ENCODE measurements at regions not wholly inside any gene's neighbourhood (a gene's known extent, or its start where the extent isn't known, plus 50 kb on each side); places are given as distances from the start of the nearest gene placed in this dataset.

DNA sequence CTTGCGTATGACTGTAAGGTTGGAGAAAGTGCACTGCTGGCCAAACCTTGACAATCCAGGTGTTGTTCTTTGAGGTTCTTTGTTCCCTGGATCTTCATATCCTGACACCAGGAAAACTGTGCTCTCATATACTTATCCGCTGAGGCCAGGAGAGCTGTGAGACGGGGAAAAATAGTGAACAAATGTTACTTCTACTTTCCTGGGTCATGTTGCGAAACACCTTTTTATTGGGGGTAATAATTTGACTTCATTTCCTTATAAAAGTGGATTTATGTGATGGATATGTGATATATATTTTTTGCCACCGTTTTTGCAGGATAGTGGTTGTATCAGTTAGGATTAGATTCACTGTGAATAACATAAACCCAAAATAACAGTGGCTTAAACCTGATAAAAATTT is 336.1 kb downstream of the OSR1 start:
- ATAC-seq (ENCODE audit: low read depth) (no peak), DNase-seq (no peak)
- Histone ChIP-seq H3K27ac (ENCODE audit: insufficient read depth, low read length) (no peak overlapping the region), H3K9me3 (ENCODE audit: control insufficient read depth, insufficient read depth, low read length) (no peaks in the 10 kb centered on the region), H4K5ac (ENCODE audit: low read depth, low read length) (peak overlapping the region; percentile 85; the same call in 1 of the 2 replicates), H3K14ac (replicated peaks; ENCODE audit: low read depth, low read length) (peak overlapping the region; percentile 94), H3K4me2 (ENCODE audit: low read depth, low read length) (no peak overlapping the region), H2AK5ac (ENCODE audit: low read depth, low read length) (peak overlapping the region; percentile 89), H4K91ac (ENCODE audit: insufficient read depth, low read depth, low read length) (peak overlapping the region; percentile 84; the same call in 1 of the 2 replicates), H3K56ac (ENCODE audit: extremely low read depth, insufficient read depth, low read length) (peak overlapping the region; percentile 41; the same call in 1 of the 2 replicates), H3K79me1 (ENCODE audit: low read depth in 1 of 2, low read length in 2 of 2) (peaks cover 0 to 4% of the 10 kb centered on the region in 2 experiments; a peak in 1 of 4 replicates), H2AFZ (replicated peaks; ENCODE audit: low read length, poor library complexity) (no peak overlapping the region), H4K8ac (ENCODE audit: low read depth in 2 of 2, low read length in 2 of 2) (peak overlapping the region; percentile 27 to 87; a peak in 2 of 4 replicates), H3K23ac (ENCODE audit: low read depth, low read length) (peak overlapping the region; percentile 59; the same call in 1 of the 2 replicates), H3K36me3 (ENCODE audit: control insufficient read depth, insufficient read depth, low read length) (no peaks in the 10 kb centered on the region), H2BK5ac (ENCODE audit: low read depth, low read length, poor library complexity, severe bottlenecking) (peak overlapping the region; percentile 94), H2AK9ac (replicated peaks; ENCODE audit: low read depth, low read length, poor library complexity) (peak overlapping the region; percentile 39), H2BK20ac (ENCODE audit: low read depth, low read length) (peak overlapping the region; percentile 96), H4K20me1 (ENCODE audit: insufficient read depth, low read length) (no peaks in the 10 kb centered on the region), H2BK15ac (ENCODE audit: low read depth, low read length) (peak overlapping the region; percentile 97), H3K18ac (ENCODE audit: low read depth, low read length) (peak overlapping the region; percentile 76; the same call in 1 of the 2 replicates), H3K4me1 (ENCODE audit: control insufficient read depth, insufficient read depth, low read length) (peaks cover 20% of the 10 kb centered on the region), H3K9me1 (ENCODE audit: insufficient read depth, low read length) (peaks cover 13% of the 10 kb centered on the region), H2BK120ac (ENCODE audit: low read depth, low read length) (peak overlapping the region; percentile 96), H3K9ac (ENCODE audit: low read depth, low read length) (no peak overlapping the region), H3K4ac (ENCODE audit: low read depth, low read length) (peak overlapping the region; percentile 90), H3K4me3 (ENCODE audit: insufficient read depth, low read depth, low read length) (no peak overlapping the region), H3K27me3 (ENCODE audit: control insufficient read depth, insufficient read depth, low read length) (no peaks in the 10 kb centered on the region)
- intact Hi-C loops (cut with micrococcal nuclease) = no loop called here
- dilution Hi-C loops (cut with HindIII; ENCODE audit: low sequenced_read_pairs, unreplicated experiment) = no loop called here
- in situ Hi-C loops (cut with MboI; ENCODE audit: low sequenced_read_pairs) = no loop called here
- ChIA-PET CTCF (no interaction called here), POLR2A (ENCODE audit: unreplicated experiment) (no interaction called here)
- no TSS peak for BruUV-seq (replicated peaks)
- peak; percentile 84 for TF ChIP-seq CEBPB (IDR thresholded peaks at IDR 0.05; ENCODE audit: low read depth, low read length)
- no peak for TF ChIP-seq MAZ (IDR thresholded peaks at IDR 0.05; ENCODE audit: borderline replicate concordance, low read depth, low read length)
- WGBS, 2 experiments (ENCODE audit: extremely low coverage in 2 of 2, insufficient read length in 1 of 2) = no CpG with 5 or more reads among the region's 5 CpGs

Measured in IMR-90 (cell line).